Aorta (tissue), 5 donors: ENCODE measurements at regions not wholly inside any gene's neighbourhood (a gene's known extent, or its start where the extent isn't known, plus 50 kb on each side); places are given as distances from the start of the nearest gene placed in this dataset.

Source experiments
- ATAC-seq: fragments of 200-7000 bp; cut with Tn5 transposase; one replicate; pipeline ENCODE4 v1.9.1; 2022; ENCODE audit warnings: moderate library complexity; ENCODE audit not compliant: low FRiP score
- DNase-seq, 2 donors: peaks; one replicate each; pipeline ENCODE4 v3.0.0-alpha.2; 2020
- H3K27ac ChIP-seq, 2 donors: one replicate each; pipeline ENCODE4 v1.5.1; 2013; ENCODE audit warnings: low read length in 2 of 2, mild to moderate bottlenecking in 2 of 2, moderate library complexity in 2 of 2, control low read depth in 1 of 2, inconsistent platforms in 1 of 2, low read depth in 1 of 2
- H3K27me3 ChIP-seq, 2 donors: one replicate each; pipeline ENCODE4 v1.6.1; 2013; ENCODE audit warnings: control low read depth in 1 of 2, low read length in 1 of 2, mild to moderate bottlenecking in 1 of 2, moderate library complexity in 1 of 2; ENCODE audit not compliant: insufficient read depth in 2 of 2, control insufficient read depth in 1 of 2
- H3K36me3 ChIP-seq, 2 donors: one replicate each; pipeline ENCODE4 v1.6.1; 2013; ENCODE audit warnings: control low read depth in 1 of 2, low read length in 1 of 2, mild to moderate bottlenecking in 1 of 2; ENCODE audit not compliant: insufficient read depth in 2 of 2, control insufficient read depth in 1 of 2
- H3K4me1 ChIP-seq, 2 donors: one replicate each; pipeline ENCODE4 v1.6.1; 2013; ENCODE audit warnings: low read length in 2 of 2, control low read depth in 1 of 2, mild to moderate bottlenecking in 1 of 2, moderate library complexity in 1 of 2; ENCODE audit not compliant: insufficient read depth in 2 of 2, control insufficient read depth in 1 of 2
- H3K4me3 ChIP-seq, 2 donors: one replicate each; pipeline ENCODE4 v1.5.1; 2013; ENCODE audit warnings: low read length in 2 of 2, control low read depth in 1 of 2, mild to moderate bottlenecking in 1 of 2
- H3K9me3 ChIP-seq: one replicate; pipeline ENCODE4 v1.6.1; 2013; ENCODE audit warnings: mild to moderate bottlenecking, low read length; ENCODE audit not compliant: control insufficient read depth
- WGBS, 2 donors: extraction: QIAGEN DNeasy Blood & Tissue Kit; methylation state at CpG; one replicate each; pipeline ENCODE4 v1.1.7; 2013; 5-methylcytosine and 5-hydroxymethylcytosine counted together
- intact Hi-C, 2 donors: fragments of 100-400 bp; cut with DNase I; formaldehyde crosslinking; loops; one replicate each; pipeline versions ENCODE4 v1.14.2 to v1.15.0; 2022
- donor health status: healthy with polysubstance abuse.
- donor health status: Bipolar disorder and iron deficiency.
- donor health status: DM: no; HTN: no; CAD: no.
- donor health status: DM: no; HTN: no; CAD: no.
- donor health status: DM: yes; HTN: yes; CAD: no.

DNA sequence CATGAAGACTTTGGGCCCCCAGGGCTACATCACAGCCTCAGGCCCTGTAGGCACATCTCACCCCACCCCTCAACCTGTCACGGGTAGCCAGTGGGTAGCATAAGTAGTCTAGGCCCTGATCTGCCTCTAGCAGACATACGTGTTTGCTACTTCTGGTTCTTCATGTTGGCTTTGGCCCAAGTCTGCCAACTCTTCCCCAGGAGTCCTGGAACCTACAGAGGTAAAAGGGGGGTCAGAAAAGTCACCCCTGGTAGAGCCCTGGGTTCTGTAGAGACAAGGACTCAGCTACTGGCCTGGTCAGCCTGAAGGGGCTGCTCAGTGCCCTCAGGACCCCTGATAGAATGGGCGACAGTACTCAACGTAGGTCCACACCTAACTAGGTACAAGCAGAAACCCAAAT lies 67.5 kb upstream of the UNC5B start:
- intact Hi-C loops = loop anchor here in 1 of 2 donors (5.0 kb wide), 2 partner anchors 58 to 78 kb away; no protein-coding TSS in a partner anchor

DNA sequence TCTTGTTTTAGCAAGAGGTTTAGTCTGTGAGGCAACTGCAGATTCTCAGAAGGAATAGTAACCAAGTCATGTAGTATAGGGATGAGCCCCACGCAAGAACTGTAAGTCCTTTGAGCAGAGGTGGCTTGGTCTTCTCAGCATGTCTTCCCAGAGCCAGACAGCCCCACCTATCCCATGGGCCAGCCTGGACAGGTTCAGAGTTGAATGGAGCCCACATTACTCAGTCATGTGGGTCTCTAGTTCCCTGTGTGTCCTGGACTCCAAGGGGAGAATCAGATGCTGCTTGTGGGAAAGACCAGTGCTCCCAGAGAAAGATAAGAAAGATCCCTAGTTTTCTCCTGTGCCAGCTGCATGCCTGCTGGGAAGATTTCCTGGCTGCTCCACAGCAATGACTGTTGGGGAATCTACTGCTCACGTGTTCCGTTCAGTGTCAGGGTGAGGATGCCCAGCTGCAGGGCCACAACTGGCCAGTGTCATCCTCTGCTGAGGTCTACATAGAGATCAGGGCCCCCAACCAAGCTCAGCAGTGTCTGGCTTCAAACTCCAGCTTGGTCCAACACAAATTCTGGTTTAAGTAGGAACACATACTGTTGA lies 66.9 kb upstream of the UNC5B start:
- no peaks in the 10 kb centered on the region for H3K27me3 ChIP-seq
- 97% methylated on average over 3 of the region's 3 CpGs for WGBS, 2 donors
- DNase-seq (no peak), ATAC-seq (no peak)
- no peak overlapping the region for H3K4me3 ChIP-seq
- peaks cover 2 to 3% of the 10 kb centered on the region in 2 donors for H3K4me1 ChIP-seq
- H3K27ac ChIP-seq = no peak overlapping the region
- intact Hi-C loops = no loop called here
- no peaks in the 10 kb centered on the region for H3K36me3 ChIP-seq
- H3K9me3 ChIP-seq = no peaks in the 10 kb centered on the region

More for the DNA sequence above, 67.5 kb upstream of the UNC5B start:
- H3K9me3 ChIP-seq = no peaks in the 10 kb centered on the region
- peaks cover 2 to 3% of the 10 kb centered on the region in 2 donors for H3K4me1 ChIP-seq
- H3K36me3 ChIP-seq = no peaks in the 10 kb centered on the region
- DNase-seq (no peak), ATAC-seq (no peak)
- H3K4me3 ChIP-seq = no peak overlapping the region
- H3K27ac ChIP-seq = no peak overlapping the region
- no peaks in the 10 kb centered on the region for H3K27me3 ChIP-seq
- 98% methylated on average over 4 of the region's 4 CpGs for WGBS, 2 donors

DNA sequence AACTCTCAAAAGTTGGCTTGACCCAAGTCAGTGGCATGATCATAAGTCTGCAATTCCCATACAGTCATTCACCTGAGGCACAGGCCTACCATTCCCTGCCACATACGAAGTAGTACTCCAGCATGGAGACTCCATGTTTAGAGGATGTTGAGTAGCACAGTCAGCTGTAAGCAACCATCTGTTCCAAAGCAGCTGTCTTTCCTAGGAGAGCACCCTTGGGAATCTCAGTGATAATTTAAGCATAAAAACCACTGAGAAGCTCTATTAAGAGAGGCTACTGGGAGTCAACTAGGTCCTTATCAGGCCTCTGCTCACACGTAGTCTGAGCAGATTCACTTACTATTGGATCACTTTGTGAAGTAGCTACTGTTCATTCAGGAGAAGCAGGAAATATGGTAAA lies 61.6 kb upstream of the UNC5B start:
- intact Hi-C loops = no loop called here
- Histone ChIP-seq H3K9me3 (no peaks in the 10 kb centered on the region), H3K36me3 (no peaks in the 10 kb centered on the region), H3K27me3 (no peaks in the 10 kb centered on the region), H3K4me3 (no peak overlapping the region), H3K4me1 (no peaks in the 10 kb centered on the region), H3K27ac (no peak overlapping the region)
- no peak for DNase-seq
- ATAC-seq = no peak
- 94 to 95% methylated on average over 2 of the region's 2 CpGs for WGBS, 2 donors

DNA sequence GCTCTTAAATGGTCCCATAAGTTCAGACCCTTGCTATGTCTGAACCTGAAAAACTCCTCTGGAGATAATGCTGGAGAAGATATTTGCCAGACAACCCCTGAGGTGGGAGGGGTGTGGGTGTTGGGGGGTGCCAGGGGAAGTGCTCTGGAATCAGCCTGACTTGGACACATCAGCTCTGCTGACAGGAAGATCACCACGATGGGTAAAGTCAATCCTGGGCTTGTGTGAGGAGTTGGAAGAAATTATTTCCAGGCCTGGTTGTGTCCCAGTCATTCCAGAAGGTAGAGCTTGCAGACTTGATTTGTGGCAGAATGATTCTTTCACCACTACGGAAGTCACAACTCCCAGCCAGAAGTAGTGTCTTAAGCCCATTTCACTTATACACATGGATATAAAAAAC lies 60.3 kb upstream of the UNC5B start:
- no peak for DNase-seq

DNA sequence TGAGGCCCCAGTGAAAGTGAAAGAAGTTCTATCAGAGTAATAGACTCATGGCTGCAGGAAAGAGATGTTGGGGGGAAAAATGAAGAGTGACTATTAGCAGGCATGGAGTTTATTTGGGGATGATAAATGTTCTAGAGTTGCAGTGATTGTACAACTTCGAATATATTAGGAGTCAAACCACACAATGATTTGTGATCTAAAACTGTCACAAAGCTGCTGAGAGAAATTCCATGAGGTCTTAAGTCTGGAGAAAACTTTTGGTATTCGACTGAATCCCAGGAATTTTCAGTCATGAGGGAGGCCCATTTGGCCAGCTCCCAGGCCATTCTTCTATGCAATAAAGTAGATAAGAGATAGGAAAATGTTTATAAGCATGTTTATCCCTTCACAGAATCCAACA lies 55.9 kb upstream of the UNC5B start:
- H3K27me3 ChIP-seq = no peaks in the 10 kb centered on the region
- 40 to 50% methylated on average over 2 of the region's 2 CpGs for WGBS, 2 donors
- no peaks in the 10 kb centered on the region for H3K9me3 ChIP-seq
- no peak overlapping the region for H3K4me3 ChIP-seq
- no peaks in the 10 kb centered on the region for H3K36me3 ChIP-seq
- ATAC-seq (no peak), DNase-seq (no peak)
- no peak overlapping the region for H3K27ac ChIP-seq
- intact Hi-C loops = no loop called here
- H3K4me1 ChIP-seq = peaks cover 0 to 2% of the 10 kb centered on the region in 2 donors

More for the DNA sequence above, 60.3 kb upstream of the UNC5B start:
- no peak overlapping the region for H3K4me3 ChIP-seq
- intact Hi-C loops = no loop called here
- H3K36me3 ChIP-seq = no peaks in the 10 kb centered on the region
- H3K27me3 ChIP-seq = no peaks in the 10 kb centered on the region
- H3K4me1 ChIP-seq = no peaks in the 10 kb centered on the region
- H3K27ac ChIP-seq = no peak overlapping the region
- 82 to 84% methylated on average over 2 of the region's 2 CpGs for WGBS, 2 donors
- no peak for ATAC-seq
- H3K9me3 ChIP-seq = no peaks in the 10 kb centered on the region

DNA sequence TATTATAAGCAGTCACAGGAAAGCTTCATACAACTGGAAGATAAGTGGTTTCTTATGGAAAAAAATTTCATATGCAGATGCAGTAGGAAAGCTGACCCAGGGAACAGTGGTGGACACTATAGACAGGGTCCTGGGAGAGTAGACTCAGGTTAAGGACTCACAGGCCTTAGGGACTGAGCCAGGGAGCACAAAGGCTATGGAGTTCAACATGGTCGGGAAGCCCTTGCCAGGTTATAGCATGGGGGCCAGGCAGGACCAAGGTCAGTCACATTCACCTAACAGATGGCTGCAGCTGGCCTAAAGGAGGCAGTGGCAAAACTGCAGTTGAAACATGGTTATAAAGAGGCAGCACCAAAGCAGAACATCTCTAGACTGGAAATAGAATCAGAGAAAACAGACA lies 54.9 kb upstream of the UNC5B start:
- no peak overlapping the region for H3K4me3 ChIP-seq
- intact Hi-C loops = no loop called here
- H3K36me3 ChIP-seq = no peaks in the 10 kb centered on the region
- DNase-seq (no peak), ATAC-seq (no peak)
- H3K27me3 ChIP-seq = no peaks in the 10 kb centered on the region
- 96 to 100% methylated on average over 1 of the region's 1 CpG for WGBS, 2 donors
- H3K27ac ChIP-seq = no peak overlapping the region
- no peaks in the 10 kb centered on the region for H3K9me3 ChIP-seq
- H3K4me1 ChIP-seq = peaks cover 0 to 2% of the 10 kb centered on the region in 2 donors

DNA sequence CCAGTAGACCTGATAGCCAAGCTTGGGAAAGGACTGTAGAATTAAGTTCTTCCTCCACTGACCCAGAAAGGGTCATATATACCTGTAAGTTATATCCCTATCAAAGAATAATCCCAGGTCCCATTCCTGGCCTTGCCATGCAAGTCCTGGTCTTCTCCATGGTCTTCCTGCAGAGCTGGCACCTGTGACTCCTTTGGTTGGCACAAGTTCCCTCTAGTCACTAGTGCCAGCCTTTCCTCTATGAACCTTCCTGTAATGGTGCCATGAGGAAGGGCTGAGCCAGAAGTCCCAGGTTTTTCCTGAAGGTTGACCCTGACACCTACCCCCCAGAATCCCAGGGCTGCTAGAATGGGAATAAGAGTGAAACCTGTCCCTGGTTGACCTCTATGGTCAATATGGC lies 54.1 kb upstream of the UNC5B start:
- Histone ChIP-seq H3K4me1 (peaks cover 0 to 2% of the 10 kb centered on the region in 2 donors), H3K36me3 (no peaks in the 10 kb centered on the region), H3K4me3 (no peak overlapping the region), H3K9me3 (peaks cover 2% of the 10 kb centered on the region), H3K27me3 (no peaks in the 10 kb centered on the region), H3K27ac (no peak overlapping the region)
- intact Hi-C loops = no loop called here
- DNase-seq (no peak), ATAC-seq (no peak)

DNA sequence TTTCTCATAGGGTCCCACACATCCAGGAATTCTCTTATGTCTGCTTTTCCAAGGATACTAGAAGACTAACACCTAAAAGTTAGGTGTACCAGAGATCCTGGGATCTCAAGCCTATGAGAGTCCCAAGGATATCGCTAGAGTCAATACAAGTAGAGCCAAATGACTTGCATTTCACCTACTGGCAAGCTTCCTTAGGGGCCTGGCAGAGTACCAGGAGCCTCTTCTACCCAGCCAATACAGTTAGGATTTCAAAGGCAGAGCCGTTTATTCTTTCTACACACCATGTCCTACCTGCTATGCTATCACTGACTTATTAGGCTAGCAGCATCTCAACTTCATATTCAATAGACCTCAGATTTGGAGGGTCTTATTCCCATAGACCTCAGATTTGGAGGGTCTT lies 53.5 kb upstream of the UNC5B start:
- Histone ChIP-seq H3K4me3 (no peak overlapping the region), H3K27me3 (no peaks in the 10 kb centered on the region), H3K4me1 (peaks cover 0 to 2% of the 10 kb centered on the region in 2 donors), H3K27ac (no peak overlapping the region), H3K9me3 (peaks cover 2% of the 10 kb centered on the region), H3K36me3 (no peaks in the 10 kb centered on the region)
- no peak for ATAC-seq
- DNase-seq = no peak
- WGBS, 2 donors = 38 to 58% methylated on average over 2 of the region's 2 CpGs
- intact Hi-C loops = no loop called here

DNA sequence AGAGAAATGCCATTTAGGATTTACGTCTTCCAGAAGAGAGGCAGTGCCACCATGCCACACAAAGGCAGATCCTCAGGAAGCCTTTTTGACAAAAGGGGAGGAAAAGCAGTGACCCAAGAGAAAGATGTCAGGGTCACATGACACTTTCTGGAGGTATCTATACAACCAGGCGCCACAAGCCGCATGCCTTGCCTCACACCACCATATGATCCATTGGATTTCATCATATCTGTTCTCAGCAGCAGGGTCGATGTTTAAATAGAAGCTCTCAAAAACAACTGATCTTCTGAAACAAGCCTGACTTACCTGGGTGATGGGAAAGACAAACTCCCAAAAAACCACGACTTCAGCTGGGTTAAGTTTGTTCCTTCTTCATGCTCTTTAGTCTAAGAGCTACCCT lies 52.5 kb upstream of the UNC5B start:
- H3K9me3 ChIP-seq = peaks cover 2% of the 10 kb centered on the region
- H3K27me3 ChIP-seq = no peaks in the 10 kb centered on the region
- no peak for ATAC-seq
- intact Hi-C loops = no loop called here
- no peaks in the 10 kb centered on the region for H3K36me3 ChIP-seq
- H3K4me1 ChIP-seq = peaks cover 0 to 2% of the 10 kb centered on the region in 2 donors
- 95 to 96% methylated on average over 5 of the region's 5 CpGs for WGBS, 2 donors
- no peak for DNase-seq
- no peak overlapping the region for H3K4me3 ChIP-seq
- no peak overlapping the region for H3K27ac ChIP-seq
